Colonic mucosa (tissue), 4 donors: ENCODE measurements at regions not wholly inside any gene's neighbourhood (a gene's known extent, or its start where the extent isn't known, plus 50 kb on each side); places are given as distances from the start of the nearest gene placed in this dataset.

Experiments used
- DNase-seq: peaks from one replicate; pipeline ENCODE4 v3.0.0-alpha.2; 2020
- H3K27ac ChIP-seq: fragments of 200-600 bp; one replicate; pipeline ENCODE4 v1.8.0; 2021
- H3K27me3 ChIP-seq: fragments of 200-600 bp; one replicate; pipeline ENCODE4 v1.8.0; 2021
- H3K36me3 ChIP-seq: fragments of 200-600 bp; one replicate; pipeline ENCODE4 v1.8.0; 2021
- H3K4me1 ChIP-seq: fragments of 200-600 bp; one replicate; pipeline ENCODE4 v1.8.0; 2021; ENCODE audit warnings: mild to moderate bottlenecking
- H3K4me3 ChIP-seq: fragments of 200-600 bp; one replicate; pipeline ENCODE4 v1.8.0; 2021
- H3K9ac ChIP-seq, 2 donors: one replicate each; pipeline ENCODE4 v1.7.0; 2013; ENCODE audit warnings: control low read depth in 2 of 2, low read depth in 2 of 2, low read length in 2 of 2
- H3K9me3 ChIP-seq: fragments of 200-600 bp; one replicate; pipeline ENCODE4 v1.8.0; 2021
- CTCF ChIP-seq: fragments of 200-600 bp; IDR thresholded peaks from one replicate; pipeline ENCODE4 v1.8.0; 2022; ENCODE audit warnings: antibody characterized with exemption, mild to moderate bottlenecking
- intact Hi-C: fragments of 100-400 bp; cut with DNase I; formaldehyde crosslinking; loops from one replicate; pipeline ENCODE4 v1.14.1; 2022
- donor health status: healthy.
- donor health status: DM: no; HTN: no; CAD: no.
- donor health status: DM: no; HTN: no; CAD: no.

DNA sequence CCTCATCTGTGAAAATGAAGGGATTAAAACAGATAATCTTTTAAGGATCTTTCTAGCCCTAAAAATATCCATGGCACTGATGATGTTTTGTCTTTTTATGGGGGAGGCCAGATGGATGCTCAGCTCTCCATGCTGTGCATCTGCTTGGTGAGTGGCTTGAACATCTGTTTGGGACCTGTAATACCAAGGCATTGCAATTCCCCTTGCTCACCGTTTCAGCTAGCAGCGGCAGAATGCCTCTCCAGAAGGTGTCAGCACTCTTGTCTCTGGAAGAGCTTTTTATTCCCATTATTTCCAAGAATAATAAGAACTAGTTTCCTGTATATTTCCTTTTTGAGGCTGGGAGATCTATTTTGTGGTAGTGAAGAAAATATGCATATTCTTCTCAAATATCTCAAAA lies 151.9 kb upstream of the ANK2 start:
- Histone ChIP-seq H3K27ac (no peak overlapping the region), H3K36me3 (no peaks in the 10 kb centered on the region), H3K27me3 (no peaks in the 10 kb centered on the region), H3K4me3 (no peak overlapping the region), H3K4me1 (no peaks in the 10 kb centered on the region), H3K9me3 (no peaks in the 10 kb centered on the region), H3K9ac (no peak overlapping the region)
- intact Hi-C loops: no loop called here
- DNase-seq: no peak
- no peak for TF ChIP-seq CTCF

DNA sequence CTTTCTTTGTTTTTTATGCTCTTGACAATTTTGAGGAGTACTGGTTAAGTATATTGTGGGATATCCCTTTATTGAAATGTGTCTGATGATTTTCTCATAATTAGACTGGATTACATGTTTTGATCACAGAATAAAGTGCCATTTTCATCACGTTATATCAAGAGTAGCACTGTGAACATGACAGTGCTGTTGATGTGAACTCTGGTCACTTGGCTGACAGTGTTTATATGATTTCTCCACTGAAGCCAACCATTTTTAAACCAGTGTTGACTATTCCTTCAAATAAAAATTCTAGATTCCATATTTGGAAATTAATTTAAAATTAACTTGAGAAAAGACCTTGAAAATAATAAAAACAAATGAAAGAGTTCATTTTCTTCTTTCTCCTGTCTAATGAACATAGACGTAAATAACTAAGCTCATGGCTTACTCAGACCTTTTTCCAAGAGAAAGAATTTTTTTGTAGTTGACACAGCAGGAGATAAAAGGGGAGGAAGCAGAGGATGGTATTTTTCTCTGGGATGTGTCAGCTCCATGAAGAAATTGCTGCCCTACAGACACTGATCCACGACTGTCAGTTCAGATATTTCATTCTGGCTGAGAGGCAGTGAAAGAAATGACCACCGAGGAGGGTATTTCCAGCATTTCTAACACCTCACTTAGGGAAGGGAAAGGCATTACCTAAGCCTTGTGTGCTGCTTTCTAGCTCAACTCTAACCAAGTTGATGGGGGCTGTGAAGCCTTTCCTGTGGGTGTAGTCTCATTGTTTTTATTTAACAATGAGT lies 150.9 kb upstream of the ANK2 start:
- Histone ChIP-seq H3K4me1 (no peaks in the 10 kb centered on the region), H3K27ac (no peak overlapping the region), H3K4me3 (no peak overlapping the region), H3K9ac (no peak overlapping the region), H3K27me3 (no peaks in the 10 kb centered on the region), H3K36me3 (no peaks in the 10 kb centered on the region), H3K9me3 (no peaks in the 10 kb centered on the region)
- no peak for DNase-seq
- intact Hi-C loops: no loop called here
- no peak for TF ChIP-seq CTCF

- Histone ChIP-seq H3K4me1 (no peaks in the 10 kb centered on the region), H3K9me3 (no peaks in the 10 kb centered on the region), H3K9ac (no peak overlapping the region), H3K27ac (no peak overlapping the region), H3K27me3 (no peaks in the 10 kb centered on the region), H3K36me3 (no peaks in the 10 kb centered on the region), H3K4me3 (no peak overlapping the region)
- intact Hi-C loops: no loop called here
- no peak for TF ChIP-seq CTCF
- no peak for DNase-seq
Measured at GRCh38 chr4:112900416-112900815, 149.0 kb upstream of the ANK2 start.

DNA sequence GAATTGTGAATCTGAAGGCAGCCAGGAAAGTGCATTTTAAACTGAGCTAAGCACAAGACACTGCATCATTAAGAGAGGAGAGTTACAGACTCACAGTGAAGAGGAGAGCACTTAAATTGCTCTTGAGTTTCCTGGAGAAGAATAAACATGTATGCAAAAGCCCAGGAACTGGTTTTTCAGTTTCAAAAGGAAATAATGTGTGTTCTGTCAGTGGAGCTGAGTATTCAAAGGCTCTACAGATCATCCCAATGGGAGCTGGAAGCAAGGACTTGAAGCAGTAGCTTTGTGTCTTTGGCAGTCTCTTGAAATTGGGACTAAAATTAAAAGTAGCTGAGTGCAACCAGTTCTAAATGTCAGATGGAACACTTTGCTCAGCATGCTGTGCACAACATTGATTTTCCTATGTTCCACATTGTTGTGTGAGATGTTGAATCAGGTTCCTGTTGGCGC lies 147.5 kb upstream of the ANK2 start:
- no peak for TF ChIP-seq CTCF
- Histone ChIP-seq H3K27ac (no peak overlapping the region), H3K4me3 (no peak overlapping the region), H3K36me3 (no peaks in the 10 kb centered on the region), H3K9me3 (no peaks in the 10 kb centered on the region), H3K9ac (no peak overlapping the region), H3K4me1 (no peaks in the 10 kb centered on the region), H3K27me3 (no peaks in the 10 kb centered on the region)
- DNase-seq: no peak
- intact Hi-C loops: no loop called here

DNA sequence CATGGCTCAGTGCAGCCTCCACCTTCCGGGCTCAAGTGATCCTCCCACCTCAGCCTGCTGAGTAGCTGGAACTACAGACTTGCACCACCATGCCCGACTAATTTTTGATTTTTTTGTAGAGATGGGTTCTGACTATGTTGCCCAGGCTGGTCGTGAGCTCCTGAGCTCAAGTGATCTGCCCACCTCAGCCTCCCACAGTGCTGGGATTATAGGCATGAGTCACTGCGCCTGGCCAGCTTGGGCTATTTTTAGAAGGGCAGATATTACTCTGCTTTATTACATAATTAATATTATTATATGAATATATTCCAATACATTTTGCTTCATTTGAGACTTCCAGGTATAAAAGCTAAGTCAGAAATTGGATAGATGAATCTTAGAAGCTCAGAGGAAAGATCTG lies 143.7 kb upstream of the ANK2 start:
- H3K4me1 ChIP-seq: no peaks in the 10 kb centered on the region
- intact Hi-C loops: no loop called here
- H3K4me3 ChIP-seq: no peak overlapping the region
- no peak overlapping the region for H3K27ac ChIP-seq
- DNase-seq: no peak
- no peaks in the 10 kb centered on the region for H3K36me3 ChIP-seq
- no peaks in the 10 kb centered on the region for H3K27me3 ChIP-seq
- H3K9ac ChIP-seq: no peak overlapping the region
- TF ChIP-seq CTCF: no peak
- no peaks in the 10 kb centered on the region for H3K9me3 ChIP-seq
